Pancreas (tissue), 10 donors: ENCODE measurements at regions not wholly inside any gene's neighbourhood (a gene's known extent, or its start where the extent isn't known, plus 50 kb on each side); places are given as distances from the start of the nearest gene placed in this dataset.

Experiments
- ATAC-seq, 4 donors: fragments of 200-7000 bp; cut with Tn5 transposase; one replicate each; pipeline versions ENCODE4 v1.8.0 to v1.9.1; 2020; ENCODE audit warnings: mild to moderate bottlenecking in 4 of 4, moderate library complexity in 4 of 4
- DNase-seq, 6 donors: peaks; one replicate each; pipeline ENCODE4 v3.0.0-alpha.2; 2020
- FAIRE-seq: peaks from 2 replicates; lab custom pipeline; 2012; peaks lifted over from hg19 to GRCh38; lab: Jason Lieb, UNC
- H3K27ac ChIP-seq, 4 donors: fragments of 200-600 bp; sonication (generic); 1 replicate in 3 of 4; 2 replicates in 1 of 4; pipeline versions ENCODE4 v1.5.0 to v1.8.0; 2020
- H3K27me3 ChIP-seq, 4 donors: fragments of 200-600 bp; one replicate each; pipeline ENCODE4 v1.8.0; 2021
- H3K36me3 ChIP-seq, 3 donors: fragments of 200-600 bp; sonication (generic) in 1 of 3; one replicate each; pipeline versions ENCODE4 v1.5.0 to v1.8.0; 2020 to 2021
- H3K4me1 ChIP-seq, 3 donors: fragments of 200-600 bp; one replicate each; pipeline ENCODE4 v1.8.0; 2021
- H3K4me3 ChIP-seq, 4 donors: fragments of 200-600 bp; sonication (generic) in 2 of 4; one replicate each; pipeline versions ENCODE4 v1.5.0 to v1.8.0; 2020 to 2021
- H3K9me3 ChIP-seq, 4 donors: fragments of 200-600 bp; one replicate each; pipeline ENCODE4 v1.8.0; 2021
- WGBS, 2 donors: extraction: QIAGEN DNeasy Blood & Tissue Kit; methylation state at CpG; one replicate each; pipeline ENCODE4 v1.1.7; 2013; 5-methylcytosine and 5-hydroxymethylcytosine counted together
- intact Hi-C, 3 donors: fragments of 100-400 bp; cut with DNase I; formaldehyde crosslinking; loops; one replicate each; pipeline versions ENCODE4 v1.11.1 to v1.14.2; 2022
- TF ChIP-seq, protein P1 (sequence below), 4 donors: fragments of 200-600 bp; sonication (generic) in 3 of 4; IDR thresholded peaks; one replicate each; pipeline versions ENCODE4 v1.5.0 to v1.8.0; 2021; ENCODE audit warnings: antibody characterized with exemption in 4 of 4
- donor health status: healthy with polysubstance abuse.
- donor health status: DM: no; HTN: no; CAD: no; lungs with moderate emphysema.
- donor health status: DM: no; HTN: no; CAD: no.
- donor health status: control.
- donor health status: control.
- donor health status: Bipolar disorder and iron deficiency.
- donor health status: DM: yes; HTN: yes; CAD: no.
- donor health status: DM: no; HTN: no; CAD: no.
- donor health status: DM: no; HTN: no; CAD: no.
- donor health status: DM: yes; HTN: yes; CAD: no.

GRCh38 chr20:39283464-39283863, 321.3 kb downstream of the DHX35 start:
- 59 to 77% methylated on average over 4 of the region's 4 CpGs for WGBS, 2 donors
- TF ChIP-seq, protein P1, sequence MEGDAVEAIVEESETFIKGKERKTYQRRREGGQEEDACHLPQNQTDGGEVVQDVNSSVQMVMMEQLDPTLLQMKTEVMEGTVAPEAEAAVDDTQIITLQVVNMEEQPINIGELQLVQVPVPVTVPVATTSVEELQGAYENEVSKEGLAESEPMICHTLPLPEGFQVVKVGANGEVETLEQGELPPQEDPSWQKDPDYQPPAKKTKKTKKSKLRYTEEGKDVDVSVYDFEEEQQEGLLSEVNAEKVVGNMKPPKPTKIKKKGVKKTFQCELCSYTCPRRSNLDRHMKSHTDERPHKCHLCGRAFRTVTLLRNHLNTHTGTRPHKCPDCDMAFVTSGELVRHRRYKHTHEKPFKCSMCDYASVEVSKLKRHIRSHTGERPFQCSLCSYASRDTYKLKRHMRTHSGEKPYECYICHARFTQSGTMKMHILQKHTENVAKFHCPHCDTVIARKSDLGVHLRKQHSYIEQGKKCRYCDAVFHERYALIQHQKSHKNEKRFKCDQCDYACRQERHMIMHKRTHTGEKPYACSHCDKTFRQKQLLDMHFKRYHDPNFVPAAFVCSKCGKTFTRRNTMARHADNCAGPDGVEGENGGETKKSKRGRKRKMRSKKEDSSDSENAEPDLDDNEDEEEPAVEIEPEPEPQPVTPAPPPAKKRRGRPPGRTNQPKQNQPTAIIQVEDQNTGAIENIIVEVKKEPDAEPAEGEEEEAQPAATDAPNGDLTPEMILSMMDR (IDR thresholded peaks at IDR 0.05) = no peak
- peak overlapping the region in 2 of 4 donors; percentile 17 to 37 for H3K27ac ChIP-seq
- H3K4me3 ChIP-seq = no peak overlapping the region
- no peak for ATAC-seq
- H3K27me3 ChIP-seq = no peaks in the 10 kb centered on the region
- no peaks in the 10 kb centered on the region for H3K4me1 ChIP-seq
- intact Hi-C loops = no loop called here
- H3K9me3 ChIP-seq = no peaks in the 10 kb centered on the region
- FAIRE-seq = no peak
- no peaks in the 10 kb centered on the region for H3K36me3 ChIP-seq
- no peak for DNase-seq

DNA sequence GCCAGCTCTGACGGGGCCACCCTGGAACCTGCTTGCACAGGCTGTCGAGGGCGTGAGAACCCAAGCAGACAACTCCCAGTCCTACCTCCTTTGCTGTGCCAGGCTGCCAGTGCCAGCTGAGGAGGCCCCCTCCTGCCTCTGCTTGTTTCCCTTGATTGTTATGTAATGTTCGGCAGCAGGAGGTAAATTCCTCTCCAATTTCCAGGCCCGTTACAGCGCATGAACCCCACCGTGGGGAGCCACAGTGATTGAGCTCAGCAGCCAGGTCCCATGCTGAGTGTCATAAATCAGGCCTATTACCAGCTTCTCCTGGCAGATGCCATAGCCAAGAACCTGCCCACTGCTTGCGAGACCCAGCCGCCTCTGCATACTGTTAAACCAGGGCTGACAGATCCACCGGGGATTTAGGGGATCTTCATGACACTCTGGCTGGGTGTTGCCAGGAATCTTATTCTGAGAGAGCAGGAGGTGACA, 320.5 kb downstream of the DHX35 start:
- intact Hi-C loops = no loop called here
- no peaks in the 10 kb centered on the region for H3K27me3 ChIP-seq
- no peaks in the 10 kb centered on the region for H3K36me3 ChIP-seq
- no peaks in the 10 kb centered on the region for H3K4me1 ChIP-seq
- no peak overlapping the region for H3K4me3 ChIP-seq
- ATAC-seq (peak; percentile 56 to 92 (median 86)), DNase-seq (peak in 4 of 6 donors; percentile 62 to 67 (median 63)), FAIRE-seq (no peak)
- no peaks in the 10 kb centered on the region for H3K9me3 ChIP-seq
- H3K27ac ChIP-seq = peak overlapping the region; percentile 12 to 37 (median 16)
- 29 to 33% methylated on average over 10 of the region's 10 CpGs for WGBS, 2 donors
- TF ChIP-seq, protein P1 (IDR thresholded peaks at IDR 0.05) = no peak

DNA sequence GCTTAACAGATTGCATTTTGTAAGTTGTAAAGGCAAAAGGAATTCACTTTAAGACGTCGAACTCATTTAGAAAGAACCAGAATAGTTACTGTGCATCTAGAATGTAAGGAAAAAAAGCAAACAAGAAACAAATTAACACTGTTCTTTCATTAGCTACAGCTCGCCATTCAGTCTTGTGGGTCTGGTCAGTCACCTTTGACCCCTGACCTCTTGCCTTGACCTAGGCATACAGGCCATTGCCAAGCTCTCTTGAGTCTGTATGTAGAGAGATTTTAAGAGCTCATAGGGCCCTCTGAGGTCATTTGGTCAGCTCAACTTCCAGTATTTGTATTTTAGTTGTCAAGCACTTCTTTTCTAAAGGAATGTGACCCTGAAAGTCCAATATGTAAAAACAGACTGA, 318.7 kb downstream of the DHX35 start:
- TF ChIP-seq, protein P1 (IDR thresholded peaks at IDR 0.05) = no peak
- no peak for ATAC-seq
- Histone ChIP-seq H3K9me3 (no peaks in the 10 kb centered on the region), H3K4me1 (no peaks in the 10 kb centered on the region), H3K27ac (no peak overlapping the region), H3K36me3 (no peaks in the 10 kb centered on the region), H3K4me3 (no peak overlapping the region), H3K27me3 (no peaks in the 10 kb centered on the region)
- DNase-seq = no peak
- no peak for FAIRE-seq
- WGBS, 2 donors = 69 to 71% methylated on average over 3 of the region's 3 CpGs
- intact Hi-C loops = no loop called here

- FAIRE-seq (no peak), ATAC-seq (no peak), DNase-seq (no peak)
- intact Hi-C loops = no loop called here
- H3K4me3 ChIP-seq = no peak overlapping the region
- 68 to 69% methylated on average over 5 of the region's 5 CpGs for WGBS, 2 donors
- TF ChIP-seq, protein P1 (IDR thresholded peaks at IDR 0.05) = no peak
- no peak overlapping the region for H3K27ac ChIP-seq
- H3K9me3 ChIP-seq = no peaks in the 10 kb centered on the region
- H3K4me1 ChIP-seq = no peaks in the 10 kb centered on the region
- no peaks in the 10 kb centered on the region for H3K36me3 ChIP-seq
- no peaks in the 10 kb centered on the region for H3K27me3 ChIP-seq
These were observed 316.2 kb downstream of the DHX35 start for GRCh38 chr20:39278230-39278788.

DNA sequence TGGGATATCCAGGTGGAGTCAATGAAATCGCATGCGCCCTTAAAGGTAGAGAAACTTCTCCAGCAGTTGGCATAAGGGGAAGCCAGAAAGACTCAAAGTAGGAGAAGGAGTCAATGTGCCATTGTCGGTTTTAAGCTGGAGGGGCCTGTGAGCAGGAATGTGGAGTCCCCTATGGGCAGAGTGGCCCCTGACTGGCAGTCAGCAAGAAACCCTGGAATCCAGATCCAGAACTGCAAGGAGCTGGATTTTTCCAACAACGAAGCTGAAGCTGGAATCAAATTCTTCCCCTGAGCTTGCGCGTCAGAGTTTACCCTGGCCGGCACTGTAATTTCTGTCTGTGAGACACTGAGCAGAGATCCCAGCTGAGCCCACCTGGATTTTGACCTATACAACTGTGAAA, 315.0 kb downstream of the DHX35 start:
- DNase-seq = no peak
- no peaks in the 10 kb centered on the region for H3K9me3 ChIP-seq
- H3K27me3 ChIP-seq = no peaks in the 10 kb centered on the region
- no peak for ATAC-seq
- 63 to 70% methylated on average over 7 of the region's 7 CpGs for WGBS, 2 donors
- no peak overlapping the region for H3K27ac ChIP-seq
- no peaks in the 10 kb centered on the region for H3K36me3 ChIP-seq
- no peak overlapping the region for H3K4me3 ChIP-seq
- TF ChIP-seq, protein P1 (IDR thresholded peaks at IDR 0.05) = no peak
- intact Hi-C loops = no loop called here
- no peaks in the 10 kb centered on the region for H3K4me1 ChIP-seq
- FAIRE-seq = no peak
